HG02870 (cell line): ENCODE measurements at regions not wholly inside any gene's neighbourhood (a gene's known extent, or its start where the extent isn't known, plus 50 kb on each side); places are given as distances from the start of the nearest gene placed in this dataset.

Experiments used
- ATAC-seq: cut with Tn5 transposase; IDR thresholded peaks from one replicate; pipeline ENCODE4 v1.9.1; 2021; ENCODE audit warnings: mild to moderate bottlenecking, moderate library complexity; ENCODE audit not compliant: unreplicated experiment

DNA sequence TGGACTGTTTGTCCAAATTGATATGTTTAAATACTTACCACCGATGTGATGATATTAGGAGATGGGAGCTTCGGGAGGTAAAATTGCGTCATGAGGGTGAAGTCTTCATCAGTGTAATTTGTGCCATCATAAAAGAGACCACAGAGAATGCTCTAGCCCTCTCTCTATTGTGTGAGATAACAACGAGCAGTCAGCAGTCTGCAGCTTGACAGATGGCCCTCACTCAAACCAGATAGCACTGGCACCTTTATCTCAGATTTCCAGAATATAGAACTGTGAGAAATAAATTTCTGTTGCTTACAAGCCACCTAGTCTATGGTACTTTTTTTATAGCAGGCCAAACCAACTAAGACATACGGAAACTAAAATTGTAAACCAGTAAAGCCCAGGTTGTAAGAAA lies 1718.9 kb upstream of the MIR17HG start:
- no peak for ATAC-seq

DNA sequence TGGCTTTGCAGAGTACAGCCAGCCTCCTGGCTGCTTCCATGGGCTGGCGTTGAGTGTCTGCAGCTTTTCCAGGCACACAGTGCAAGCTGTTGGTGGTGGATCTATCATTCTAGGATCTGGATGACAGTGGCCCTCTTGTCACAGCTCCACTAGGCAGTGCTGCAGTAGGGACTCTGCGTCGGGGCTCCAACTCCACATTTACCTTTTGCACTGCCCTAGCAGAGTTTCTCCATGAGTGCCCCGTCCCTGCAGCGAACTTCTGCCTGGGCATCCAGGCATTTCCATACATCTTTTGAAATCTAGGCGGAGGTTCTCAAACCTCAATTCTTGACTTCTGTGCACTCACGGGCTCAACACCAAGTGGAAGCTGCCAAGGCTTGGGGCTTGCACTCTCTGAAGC lies 1697.3 kb upstream of the MIR17HG start:
- ATAC-seq: no peak

DNA sequence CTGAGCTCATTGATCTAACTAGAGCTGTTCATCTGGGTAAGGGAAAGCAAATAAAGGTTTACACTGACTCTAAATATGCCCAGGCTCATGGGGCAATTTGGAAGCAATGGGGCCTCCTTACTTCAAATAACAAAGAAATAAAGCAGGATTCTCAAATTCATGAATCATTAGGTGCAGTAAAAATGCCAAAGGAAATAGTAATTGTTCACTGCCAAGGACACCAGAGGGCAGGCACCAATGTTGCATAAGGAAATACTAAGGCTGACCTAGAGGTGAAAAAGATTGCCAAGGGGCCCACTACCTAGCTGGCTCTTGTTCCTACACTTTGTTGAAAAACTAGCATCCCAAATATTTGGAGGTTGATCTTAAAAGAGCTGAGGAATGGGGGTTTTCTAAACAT lies 1686.7 kb upstream of the MIR17HG start:
- ATAC-seq: no peak

DNA sequence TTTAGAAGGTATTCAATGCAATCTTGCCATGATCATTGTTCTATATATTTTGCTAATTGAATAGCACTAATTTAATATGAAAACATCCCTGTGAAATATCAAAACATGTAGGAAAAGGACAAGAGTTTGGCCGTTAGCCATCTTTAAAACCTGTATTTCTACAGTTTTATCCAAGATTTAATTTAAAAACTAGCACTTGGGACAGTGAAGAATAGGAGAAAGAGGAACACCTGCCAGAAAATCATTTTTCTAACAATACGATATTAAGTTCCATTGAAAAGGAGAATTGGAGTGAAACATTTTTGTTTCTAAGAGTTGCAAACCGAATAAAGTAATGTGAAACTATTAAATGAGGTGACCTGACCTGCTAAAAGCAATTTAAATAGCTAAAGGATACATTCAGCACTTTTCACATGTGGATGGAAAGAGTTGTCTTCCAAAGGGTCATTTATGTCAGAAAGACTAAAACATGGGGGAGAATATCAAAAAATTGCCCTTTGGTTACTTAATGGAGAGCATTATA lies 1673.6 kb upstream of the MIR17HG start:
- no peak for ATAC-seq

DNA sequence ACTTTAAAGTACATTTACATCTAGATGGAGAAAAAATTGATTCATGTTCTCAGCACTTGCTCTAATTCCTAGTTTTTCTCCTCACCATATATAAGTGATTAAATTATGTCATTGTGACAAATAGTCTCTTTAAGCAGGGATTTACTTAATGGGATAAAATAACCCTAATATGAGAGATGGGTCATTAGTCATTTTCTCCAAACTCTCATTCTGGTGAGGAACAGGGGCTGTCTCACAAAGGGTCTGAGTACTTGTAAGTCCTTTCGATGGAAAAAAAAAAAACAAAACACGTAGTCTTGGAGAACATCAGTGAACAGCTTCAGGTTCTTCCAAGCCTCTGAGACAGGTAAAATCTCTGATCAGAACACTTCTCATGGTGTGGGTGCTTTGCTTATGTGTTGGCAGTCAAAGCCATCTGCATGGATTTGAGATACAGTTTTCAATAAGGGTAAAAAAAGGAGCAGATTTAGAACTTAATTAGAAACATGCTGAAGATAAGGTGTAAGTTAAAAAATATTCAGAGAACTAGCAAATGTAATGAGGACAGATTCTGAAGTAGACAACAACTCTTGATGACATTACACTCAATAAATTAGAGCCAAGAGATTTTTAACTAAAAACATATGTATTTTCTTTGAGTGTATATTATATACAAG lies 1668.9 kb upstream of the MIR17HG start:
- no peak for ATAC-seq

DNA sequence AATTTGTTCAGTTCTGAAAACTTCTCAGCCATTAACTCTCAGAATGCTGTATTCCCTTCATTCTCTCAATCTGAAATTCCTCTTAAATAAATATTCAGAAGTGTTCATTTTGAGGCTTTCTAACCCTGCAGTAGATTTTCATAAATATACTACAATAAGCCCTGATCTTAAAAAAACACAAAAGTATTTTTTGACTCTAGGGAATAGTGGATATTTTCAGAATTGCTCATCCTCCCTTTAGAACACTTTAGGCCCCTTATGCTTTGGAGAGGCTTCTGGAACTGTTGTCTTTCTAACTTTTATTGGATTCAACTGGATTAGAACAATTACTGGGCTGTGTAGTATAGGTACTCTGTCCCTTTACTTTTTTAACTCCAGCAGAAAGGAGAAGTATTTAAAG lies 1662.6 kb upstream of the MIR17HG start:
- ATAC-seq: no peak

DNA sequence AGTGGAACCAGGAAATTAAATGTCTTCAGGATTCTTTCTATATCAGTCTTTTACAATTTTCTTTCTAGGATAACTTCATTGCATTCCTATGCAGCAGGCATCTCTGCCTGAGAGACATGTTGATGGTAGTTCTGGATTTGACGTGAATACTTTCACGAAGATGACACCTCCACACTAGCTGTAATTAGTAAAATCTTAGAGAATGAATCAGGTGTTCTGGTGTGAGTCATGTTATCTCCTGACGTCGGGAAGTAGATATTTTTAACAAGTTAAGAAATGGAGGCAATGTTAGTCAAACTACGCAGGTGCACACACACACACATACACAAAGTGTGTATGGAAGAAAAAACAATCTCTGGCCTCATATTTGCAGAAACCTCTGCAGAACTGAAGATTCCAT lies 1661.3 kb upstream of the MIR17HG start:
- no peak for ATAC-seq

DNA sequence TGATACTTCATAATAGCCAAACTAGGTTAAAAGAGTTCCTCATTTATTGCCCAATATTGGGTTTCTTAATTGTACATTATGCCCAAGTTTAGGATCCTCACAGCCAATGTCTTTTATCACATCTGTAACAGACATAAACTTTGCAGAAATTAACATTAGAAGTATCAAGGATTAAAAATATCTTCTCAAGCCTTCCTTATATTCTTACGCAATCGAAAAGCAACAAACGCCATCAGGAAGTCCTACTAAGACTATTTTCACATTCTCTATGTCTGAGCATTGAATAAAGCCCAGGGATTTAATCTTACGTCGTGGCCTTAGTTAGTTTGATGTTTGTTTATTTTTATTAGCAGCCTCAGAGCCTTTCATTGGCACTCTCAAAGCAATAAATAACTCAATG lies 1660.4 kb upstream of the MIR17HG start:
- no peak for ATAC-seq

DNA sequence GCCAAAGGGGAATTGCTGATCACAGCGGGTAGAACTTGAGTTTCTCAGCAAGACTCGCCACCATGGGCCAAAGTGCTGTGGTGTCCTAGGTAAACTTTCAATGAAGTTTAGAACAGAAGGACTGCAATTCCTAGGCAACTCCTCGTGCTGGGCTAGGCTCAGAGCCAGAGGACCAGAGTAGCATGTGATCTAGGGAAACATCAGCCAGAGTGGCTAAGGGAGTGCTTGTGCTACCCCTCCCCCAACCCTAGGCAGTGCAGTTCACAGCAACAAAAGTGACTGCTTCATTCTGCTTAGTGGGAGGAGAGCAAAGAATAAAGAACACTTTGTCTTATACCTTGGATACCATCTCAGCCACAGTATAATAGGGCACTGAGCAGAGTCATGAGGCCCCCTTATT lies 1658.6 kb upstream of the MIR17HG start:
- no peak for ATAC-seq

DNA sequence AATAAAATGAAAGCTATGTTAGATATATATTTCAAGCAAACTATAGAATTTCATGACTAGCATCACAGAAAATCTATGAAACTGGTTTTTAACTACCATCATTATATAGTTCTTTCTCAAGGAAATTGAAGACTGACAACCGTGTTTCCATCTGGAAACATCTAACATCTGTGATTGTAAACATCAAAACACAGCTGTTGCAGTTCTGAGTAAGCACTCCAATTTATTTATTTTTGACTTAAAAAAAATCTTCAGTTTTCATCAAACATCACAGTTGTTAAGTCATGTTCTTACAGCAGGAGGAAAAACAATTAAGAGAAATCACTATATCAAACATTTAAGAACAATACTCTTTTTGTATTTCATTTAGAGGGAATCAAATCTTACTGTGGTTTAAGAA lies 1653.0 kb upstream of the MIR17HG start:
- no peak for ATAC-seq

DNA sequence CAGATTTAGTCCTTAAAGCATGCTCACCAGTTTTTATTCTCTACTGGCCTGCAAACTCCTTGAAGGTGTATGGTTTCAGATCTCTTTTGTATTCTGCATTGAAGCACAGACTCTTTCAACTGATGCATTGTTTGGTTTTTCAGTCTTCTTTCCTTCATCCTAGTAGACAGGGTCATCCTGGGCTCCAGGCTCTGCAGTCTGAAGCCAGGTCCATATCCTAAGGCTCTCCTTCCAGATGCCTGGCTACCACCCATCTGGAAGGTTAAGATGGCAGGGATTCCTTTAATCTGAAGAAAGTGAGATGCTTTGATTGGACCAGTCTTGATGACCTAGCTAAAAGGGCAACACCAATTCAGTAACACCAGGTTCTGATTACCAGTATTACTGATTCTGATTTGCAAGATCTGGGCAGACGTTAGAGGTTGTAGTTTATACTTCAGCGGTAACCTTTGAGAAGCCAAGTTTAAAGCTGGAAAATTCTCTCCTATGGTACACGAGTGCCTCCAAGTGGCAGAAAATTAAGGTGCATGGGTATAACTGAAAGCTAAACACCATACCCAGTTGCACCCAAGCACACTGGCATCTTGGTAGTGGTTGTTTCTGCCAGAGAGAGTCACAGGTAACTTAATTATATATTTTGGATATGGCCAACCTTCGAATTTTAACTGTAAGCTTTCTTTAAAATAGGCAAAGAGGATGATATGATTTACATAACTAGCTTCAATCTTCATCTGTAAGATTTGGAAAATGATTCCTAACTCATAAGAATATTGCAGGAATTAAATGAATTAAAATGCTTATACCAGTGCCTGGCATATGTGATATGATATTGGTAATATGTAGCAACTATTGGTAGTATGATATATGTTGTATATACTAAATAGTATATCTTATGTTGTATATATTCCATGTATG lies 1651.9 kb upstream of the MIR17HG start:
- ATAC-seq: no peak

DNA sequence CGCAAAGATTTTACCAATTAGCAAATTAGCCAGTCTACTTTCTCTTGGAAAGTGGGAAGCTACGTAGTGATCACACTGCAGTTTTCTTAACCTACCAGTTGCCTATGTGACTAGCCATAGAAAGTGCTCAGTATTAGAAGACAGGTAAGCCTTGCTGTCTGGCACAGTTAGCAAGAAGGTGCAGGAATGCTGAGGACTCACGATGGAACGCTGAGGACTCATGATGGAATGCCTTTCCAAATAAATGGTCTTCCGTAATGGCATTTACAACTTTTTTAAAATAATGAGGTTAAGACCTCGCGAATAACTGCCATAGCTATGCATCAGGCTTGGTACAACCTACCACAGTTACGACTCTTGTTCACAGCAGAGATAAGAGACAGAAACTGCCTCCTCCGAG lies 1645.6 kb upstream of the MIR17HG start:
- ATAC-seq: no peak

DNA sequence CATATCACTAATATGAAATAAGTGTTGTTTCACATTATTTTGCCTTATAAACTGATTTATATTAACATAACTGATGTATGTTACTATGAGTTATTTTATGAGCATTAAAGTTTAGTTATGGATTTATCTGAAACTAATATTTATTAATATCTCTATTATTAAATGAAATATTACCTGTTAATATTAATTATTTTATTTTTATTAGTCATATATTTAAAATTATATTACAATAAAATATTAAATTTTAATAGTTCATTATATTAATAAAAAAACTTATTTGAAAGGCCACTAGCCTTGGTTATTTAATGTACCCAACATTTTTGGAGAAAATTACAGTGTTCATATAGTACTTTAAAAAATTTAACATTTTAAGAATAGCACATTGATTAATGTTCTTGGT lies 1643.4 kb upstream of the MIR17HG start:
- no peak for ATAC-seq

DNA sequence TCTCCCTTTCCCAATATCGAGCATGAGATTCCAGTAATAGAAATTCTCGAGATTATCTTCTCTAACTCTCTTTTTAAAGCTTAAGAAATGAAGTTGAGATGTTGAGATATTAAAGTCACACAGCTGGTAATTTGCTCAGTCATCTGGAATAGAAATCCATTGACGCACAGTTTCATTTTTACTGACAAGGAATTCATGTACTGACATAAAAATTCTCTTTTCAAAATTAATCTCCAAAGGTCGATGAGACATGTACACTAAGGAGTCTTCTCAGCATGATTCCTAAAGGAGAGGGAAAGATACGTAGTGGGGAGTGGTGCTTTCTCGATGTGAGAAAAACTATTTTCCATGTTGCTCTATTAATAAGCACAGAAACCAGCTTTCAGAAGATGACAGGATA lies 1639.5 kb upstream of the MIR17HG start:
- ATAC-seq: no peak

DNA sequence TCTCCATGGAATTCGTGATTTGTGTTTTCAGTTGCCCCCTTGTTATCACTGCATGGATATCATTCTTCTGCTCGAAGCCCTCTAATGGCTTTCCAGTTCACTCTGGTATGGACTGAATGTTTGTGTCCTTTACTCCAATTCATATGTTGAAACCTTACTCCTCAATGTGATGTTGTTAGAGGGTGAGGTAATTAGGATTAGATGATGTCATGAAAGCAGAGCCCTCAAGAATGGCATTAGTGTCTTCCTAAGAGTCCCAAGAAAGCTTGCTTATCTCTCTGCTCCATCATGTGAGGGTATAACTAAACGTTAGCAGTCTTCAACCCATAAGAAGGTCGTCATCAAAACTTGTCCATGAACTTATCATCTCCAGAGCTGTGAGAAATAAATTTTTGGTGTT lies 1626.3 kb upstream of the MIR17HG start:
- no peak for ATAC-seq

DNA sequence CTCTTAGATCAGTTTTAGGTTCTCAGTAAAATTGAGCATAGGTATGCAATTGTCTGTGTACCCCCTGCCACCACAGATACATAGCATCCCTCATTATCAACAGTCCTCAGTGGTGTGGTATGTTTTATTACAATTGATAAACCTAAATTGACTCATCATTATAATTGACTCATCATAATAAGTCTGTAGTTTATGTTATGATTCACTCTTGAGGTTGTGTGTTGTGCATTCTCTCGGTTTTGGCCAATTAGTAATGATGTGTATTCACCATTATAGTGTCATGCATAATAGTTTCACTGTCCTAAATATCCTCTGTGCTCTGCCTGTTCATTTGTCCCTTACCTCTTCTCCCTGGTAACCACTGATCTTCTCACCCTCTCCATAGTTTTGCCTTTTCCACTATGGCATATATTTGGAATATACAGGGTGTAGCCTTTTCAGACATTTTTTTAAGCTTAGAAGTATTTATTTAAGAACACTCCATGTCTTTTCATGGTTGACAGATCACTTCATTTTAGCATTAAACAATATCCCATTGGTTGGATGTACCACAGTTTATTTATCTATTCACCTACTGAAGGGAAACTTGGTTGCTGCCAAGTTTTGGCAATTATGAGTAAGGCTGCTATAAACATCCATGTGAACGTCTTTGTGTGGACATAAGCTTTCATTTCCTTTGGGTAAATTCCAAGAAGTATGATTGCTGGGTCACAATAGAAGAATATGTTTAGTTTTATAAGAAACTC lies 1620.6 kb upstream of the MIR17HG start:
- ATAC-seq: no peak

DNA sequence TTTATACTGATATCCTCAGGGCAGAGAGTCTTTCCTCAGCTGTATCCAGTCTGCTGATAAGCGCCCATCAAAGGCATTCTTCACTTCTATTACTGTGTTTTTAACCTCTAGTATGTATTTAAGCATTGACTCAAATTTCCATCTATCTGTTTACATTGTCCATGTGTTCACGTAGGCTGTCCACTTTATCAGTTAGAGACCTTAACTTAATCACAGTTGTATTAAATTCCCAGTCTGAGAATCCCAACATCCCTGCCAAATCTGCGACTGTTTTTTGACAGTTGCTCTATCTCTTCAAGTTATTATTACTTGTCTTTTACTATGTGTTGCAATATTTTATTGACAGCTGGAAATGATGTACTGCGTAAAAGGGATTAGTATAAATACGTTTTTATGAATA lies 1613.7 kb upstream of the MIR17HG start:
- ATAC-seq: no peak

DNA sequence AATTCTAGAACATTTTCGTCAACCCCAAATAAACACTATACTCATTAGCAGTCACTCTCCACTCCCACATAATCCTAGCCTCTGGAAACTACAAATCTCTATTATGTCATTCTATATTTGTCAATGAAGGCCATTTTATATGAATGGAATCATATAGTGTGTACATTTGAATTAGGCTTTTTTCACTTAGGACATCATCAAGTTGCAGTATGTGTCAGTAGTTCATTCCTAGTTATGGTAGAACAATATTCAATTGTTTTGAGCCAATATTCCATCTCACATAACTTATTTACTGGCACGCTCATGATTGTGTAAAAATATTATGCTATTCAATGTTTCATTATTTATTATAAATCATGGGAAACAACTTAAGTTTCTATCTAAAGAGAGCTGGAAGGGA lies 1610.4 kb upstream of the MIR17HG start:
- no peak for ATAC-seq

DNA sequence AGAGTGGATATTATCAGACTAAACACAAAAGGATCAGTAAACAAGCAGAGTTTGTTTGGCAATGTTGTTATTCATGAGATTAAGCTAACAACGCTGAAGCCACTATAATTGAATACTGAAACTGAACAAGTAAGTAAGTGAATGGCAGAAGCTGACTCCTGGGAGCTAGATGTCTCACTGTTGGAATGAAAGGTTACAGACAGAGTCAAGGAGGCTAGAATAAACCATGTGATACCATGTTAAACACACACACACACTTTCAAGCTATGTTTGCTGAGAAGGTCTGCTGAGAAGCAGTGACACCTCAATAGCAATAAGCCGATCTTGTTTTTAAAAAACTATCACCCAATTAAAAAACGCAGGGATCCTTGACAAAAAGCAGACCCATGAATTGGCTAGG lies 1609.4 kb upstream of the MIR17HG start:
- ATAC-seq: no peak

DNA sequence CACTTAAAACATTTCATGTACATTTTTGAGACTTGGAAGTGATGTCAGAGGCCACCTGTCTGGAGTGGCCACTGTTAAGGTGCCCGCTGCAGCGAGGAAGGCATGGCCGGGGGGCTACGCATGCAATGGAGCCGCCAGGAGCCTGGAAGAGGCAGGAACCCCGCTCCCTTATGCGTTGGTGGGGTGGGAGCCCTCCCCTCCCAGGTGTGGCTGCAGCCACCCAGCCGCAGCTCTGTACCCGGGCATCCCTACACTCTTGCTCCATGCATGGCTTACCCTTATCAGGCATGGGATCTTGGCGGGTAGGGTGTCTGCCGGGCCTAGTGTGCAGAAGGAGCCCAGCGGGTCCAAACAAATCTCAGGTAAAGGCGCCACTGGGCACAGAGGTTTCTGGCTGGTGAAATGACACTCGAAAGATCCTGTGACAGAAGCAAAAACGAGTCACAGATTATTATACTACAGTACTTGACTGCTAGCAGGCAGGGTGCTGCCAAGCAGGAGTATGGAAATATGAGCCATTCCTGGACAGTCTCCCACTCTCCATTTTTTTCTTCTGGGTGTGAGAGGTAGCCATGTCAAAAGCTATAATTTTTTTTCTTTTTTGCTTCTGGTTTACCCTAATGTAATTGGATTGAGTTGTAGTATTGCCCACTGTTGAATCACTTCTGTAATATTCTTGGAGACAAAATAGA lies 1606.3 kb upstream of the MIR17HG start:
- ATAC-seq: no peak

DNA sequence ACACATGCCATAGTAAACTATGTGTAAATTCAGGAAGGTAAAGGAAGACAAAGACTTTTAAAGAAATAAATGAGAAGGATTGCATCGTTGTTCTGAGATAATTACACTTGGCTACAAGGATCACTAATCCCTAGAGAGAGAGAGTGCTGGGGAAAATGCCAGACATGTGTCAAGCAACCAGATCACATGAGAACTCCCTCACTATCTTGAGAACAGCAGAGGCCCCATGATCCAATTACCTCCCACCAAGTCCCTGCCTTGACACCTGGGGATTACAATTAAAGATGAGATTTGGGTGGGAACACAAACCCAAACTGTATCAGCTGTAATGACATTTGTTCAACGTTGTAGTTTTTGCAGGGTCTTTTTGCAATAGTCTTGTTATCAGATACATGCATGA lies 1600.9 kb upstream of the MIR17HG start:
- no peak for ATAC-seq
